DMS53 treated with DMSO at 0.1 percent for 48 hours (cell line): ENCODE measurements at regions not wholly inside any gene's neighbourhood (a gene's known extent, or its start where the extent isn't known, plus 50 kb on each side); places are given as distances from the start of the nearest gene placed in this dataset.
A peak's percentile ranks its signal among the peaks of the same experiment; 100 is the strongest.
"Not testable (repeated sequence)": the region's sequence is repeated elsewhere in the genome, so short reads cannot be mapped to it uniquely, and the experiment has no call there.

ENCODE experiments used
- DNase-seq: peaks from one replicate; lab custom pipeline; 2025; ENCODE audit not compliant: unreplicated experiment; lab: John Stamatoyannopoulos, UW

DNA sequence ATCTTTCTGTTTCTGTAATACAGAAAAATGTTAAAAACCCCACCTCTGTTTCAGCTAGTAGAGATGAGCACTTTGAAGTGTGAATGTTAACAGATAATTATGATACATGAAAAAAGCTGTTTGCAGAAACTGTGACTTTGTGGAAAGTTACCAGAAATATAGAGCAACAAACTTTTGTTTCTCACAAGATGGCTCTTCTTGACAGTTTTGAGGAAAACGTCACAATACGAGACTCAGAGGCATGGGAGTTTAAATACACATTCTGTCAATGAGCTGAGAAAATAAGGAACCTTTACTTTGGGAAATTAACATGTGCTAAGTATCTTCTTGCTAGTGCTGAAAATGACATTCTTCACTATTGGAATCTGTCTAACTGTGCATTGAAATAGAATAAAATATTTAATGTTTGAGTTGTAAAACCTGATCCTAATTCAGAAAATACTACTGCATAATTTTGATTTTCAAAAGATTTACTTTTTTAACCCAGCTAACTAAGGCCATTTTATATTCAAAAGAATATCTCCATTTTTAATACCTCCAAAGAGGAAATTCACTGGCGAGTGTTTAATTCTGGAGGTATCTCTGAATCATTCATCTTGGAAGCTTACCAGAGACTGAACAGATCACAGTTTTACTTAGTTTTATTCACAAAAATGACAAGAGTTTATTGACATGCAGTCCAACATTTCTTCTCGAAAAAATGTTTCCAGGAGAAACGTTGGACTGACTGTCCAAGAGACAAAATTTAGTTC is 308.9 kb upstream of the LRFN5 start:
- no peak for DNase-seq

DNA sequence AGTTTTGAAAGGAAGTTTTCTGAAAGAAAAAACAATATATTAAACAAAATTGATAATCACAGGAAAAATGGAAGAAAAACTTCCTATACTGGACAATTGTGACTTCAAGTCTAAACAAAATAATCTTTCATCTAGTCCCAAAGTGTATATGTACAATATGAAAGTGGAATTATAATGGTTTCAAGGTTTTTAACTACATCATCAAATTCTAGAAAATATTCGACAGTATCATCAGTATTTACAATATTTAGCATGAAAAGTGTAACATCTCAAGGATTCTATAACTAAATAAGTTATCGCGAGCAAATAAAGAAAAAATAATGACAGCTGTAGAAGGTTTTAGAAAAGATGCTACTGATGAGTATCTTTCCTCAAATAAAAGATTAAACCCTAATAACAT is 310.9 kb upstream of the LRFN5 start:
- DNase-seq: no peak

DNA sequence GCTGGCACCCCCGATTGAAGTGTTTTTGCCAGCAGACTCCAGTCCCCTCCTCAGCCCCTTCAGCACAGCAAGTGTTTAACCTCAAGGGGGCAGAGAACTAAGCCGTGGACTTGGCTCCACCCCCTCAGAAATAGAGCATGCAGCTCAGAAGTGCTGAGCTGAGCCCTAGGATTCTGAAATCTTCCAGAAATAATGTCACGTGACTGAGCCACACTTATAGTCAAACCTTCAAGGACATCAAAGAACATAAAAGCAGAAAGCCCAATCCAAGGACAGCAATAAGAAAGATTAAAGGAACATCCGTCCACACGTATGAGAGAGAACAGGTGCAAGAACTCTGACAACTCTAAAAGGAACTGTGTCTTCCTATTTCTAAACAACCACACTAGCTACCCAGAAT is 317.7 kb upstream of the LRFN5 start:
- no peak for DNase-seq

DNA sequence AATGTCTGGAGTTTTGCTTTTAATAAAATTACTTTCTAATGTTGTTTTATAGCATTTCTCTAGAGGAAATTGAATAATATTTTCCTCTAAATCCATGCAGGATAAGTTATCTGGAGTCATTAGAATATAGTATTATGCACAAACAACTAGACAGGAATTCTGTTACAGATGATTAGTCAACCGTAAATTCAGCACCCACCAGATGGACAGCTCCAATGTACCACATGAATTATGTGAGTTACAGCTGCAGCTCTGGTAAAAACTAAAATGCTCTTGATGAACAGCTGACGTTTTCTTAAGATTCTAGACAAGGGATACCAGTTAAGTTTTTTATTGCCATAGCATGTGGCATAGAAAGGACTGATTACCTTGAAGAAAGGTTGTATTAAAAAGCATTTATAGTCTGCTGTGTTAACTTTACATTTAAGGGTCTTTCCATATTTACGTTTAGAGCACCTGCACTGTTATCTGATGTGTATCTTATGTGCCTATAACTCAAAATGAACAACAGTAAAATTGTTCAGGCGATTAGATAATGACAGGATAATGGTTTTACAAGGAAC is 321.4 kb upstream of the LRFN5 start:
- DNase-seq: peak; percentile 21

DNA sequence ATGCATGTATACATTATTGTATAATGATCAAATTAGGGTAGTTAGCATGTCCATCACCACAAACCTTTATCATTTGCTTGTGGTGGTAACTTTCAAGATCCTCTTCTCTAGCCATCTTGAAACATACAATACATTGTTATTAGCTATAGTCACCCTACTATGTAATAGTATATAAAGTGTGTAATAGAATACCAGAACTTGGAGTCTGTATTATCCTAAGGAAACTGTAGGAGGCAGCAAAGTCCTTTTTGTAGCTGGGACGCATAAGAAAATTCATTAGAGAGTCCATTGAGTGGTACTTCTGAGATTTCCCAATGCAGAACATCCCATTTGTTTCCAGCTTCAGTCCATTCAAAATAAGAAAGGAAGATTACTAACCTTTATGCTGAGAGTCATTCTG is 325.9 kb upstream of the LRFN5 start:
- DNase-seq: no peak

DNA sequence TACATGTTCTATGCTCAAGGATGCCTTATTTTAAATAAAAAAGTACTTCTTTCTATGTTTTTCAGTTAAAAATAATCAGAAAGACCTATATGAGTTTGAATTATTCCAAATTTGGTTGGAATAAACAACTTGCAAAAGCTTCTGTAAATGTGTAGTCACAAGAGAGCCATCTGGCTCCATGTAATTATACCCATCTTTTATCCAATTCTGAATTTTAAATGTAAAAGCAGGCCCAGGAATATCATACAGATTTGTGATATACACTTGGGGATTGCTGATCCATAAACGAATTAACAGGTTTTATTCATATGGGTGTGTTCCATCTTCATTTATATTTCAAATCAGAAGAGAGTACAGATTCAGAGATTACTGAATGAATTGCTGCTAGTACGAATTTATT is 329.2 kb upstream of the LRFN5 start:
- DNase-seq: no peak

DNA sequence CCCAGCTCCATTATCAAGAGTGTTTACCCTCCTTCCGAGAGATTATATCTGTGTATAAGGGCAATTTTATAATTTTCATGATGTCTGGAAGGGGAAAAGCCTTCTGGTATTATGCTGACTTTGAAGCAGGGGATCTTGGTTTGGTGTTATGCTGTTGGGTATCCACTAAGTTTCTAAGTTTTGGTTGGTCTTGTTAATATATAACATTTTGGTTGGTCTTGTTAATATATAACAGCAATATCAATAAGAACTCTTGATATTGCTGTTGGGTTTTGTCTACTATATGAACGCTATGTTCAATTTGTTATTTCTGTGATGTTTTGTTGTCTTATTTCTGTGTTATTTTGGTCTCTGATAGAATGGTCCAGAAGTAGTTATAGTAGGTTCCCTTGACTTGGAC is 349.2 kb upstream of the LRFN5 start:
- DNase-seq: no peak

DNA sequence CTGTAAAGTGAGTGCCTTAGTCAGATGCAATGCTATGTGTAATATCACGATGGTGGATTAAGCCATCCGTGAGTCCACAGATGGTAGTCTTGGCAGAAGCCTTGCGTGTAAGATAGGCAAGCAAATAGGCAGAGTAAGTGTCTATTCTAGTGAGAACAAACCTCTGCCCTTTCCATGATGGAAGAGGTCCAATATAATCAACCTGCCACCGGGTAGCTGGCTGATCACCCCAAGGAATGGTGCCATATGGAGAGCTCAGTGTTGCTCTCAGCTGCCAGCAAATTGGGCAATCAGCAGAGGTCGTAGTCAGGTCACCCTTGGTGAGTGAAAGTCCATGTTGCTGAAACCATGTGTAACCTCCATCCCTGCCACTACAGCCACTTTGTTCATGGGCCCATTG is 371.2 kb upstream of the LRFN5 start:
- DNase-seq: no peak

DNA sequence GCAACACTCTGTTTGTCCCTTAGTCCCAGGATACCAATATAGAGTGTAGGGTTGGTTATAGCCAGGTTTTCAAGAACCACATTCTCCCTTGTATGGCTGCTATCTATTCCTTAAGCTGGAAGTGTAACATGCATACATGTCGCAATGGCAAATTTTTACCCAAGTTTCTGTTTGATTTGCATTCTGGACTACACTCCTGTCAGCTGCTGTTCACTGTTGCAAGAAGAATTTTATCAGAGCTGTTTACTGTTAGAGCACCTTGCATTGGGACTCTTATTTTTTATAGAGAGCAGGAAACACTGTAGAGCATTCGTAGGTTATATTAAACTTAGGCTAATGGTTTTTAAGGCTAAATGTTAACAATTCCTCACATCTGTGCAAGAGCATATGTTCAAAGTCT is 376.0 kb upstream of the LRFN5 start:
- DNase-seq: no peak

DNA sequence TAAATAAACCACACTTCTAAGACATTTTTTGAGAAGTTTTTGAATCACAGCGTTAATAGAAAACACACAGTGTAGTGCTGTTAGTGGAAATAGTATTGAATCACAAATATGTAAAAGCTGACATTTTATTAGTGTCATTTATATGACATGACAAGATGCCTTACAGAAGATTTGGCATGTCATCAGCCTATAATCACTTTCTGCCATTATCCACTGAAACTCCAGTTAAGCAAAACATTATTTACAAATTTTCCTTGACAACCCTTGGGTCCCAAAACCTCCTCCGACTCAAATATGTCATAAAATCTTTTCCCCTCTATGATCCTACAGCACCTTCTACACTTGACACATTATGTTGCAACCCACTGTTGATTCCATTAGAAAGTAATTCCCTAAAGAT is 376.9 kb upstream of the LRFN5 start:
- no peak for DNase-seq

DNA sequence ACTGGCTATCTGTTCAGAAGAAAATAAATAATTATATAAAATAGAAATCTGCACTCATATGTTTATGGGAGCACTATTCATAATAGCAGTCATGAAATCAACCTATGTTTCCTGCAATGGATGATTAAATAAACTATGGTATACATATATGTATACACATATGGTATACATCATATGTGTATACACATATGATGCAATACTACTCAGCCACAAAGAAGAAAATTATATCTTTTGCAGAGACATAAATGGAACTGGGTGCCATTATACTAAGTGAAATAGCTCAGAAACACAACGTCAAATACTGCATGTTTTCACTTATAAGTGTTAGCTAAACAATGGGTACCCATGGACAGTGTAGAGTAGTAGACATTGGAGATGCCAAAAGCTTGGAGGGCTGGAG is 381.2 kb upstream of the LRFN5 start:
- DNase-seq: no peak

DNA sequence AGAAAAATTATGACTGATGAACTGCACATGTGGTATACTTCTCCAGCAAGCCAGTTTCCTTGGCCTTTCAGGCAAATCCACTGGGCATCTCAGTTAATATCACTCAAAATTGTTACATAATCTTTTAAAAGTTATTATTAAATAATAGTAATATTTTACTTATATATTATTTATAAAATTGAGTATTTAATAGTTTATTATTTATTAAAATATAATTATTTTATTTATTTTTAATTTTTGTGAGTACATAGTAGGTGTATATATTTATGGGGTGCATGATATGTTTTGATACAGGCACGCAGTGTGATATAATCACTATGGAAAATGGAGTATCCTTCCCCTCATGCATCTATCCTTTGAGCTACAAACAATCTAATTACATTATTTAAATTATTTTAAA is 384.1 kb upstream of the LRFN5 start:
- DNase-seq: no peak

DNA sequence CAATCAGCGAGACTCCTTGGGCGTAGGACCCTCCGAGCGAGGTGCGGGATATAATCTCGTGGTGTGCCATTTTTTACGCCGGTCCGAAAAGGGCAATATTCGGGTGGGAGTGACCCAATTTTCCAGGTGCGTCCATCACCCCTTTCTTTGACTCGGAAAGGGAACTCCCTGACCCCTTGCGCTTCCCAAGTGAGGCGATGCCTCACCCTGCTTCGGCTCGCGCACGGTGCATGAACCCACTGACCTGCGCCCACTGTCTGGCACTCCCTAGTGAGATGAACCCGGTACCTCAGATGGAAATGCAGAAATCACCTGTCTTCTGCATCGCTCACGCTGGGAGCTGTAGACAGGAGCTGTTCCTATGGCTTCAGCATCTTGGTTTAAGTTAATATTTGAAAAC is 391.7 kb upstream of the LRFN5 start:
- not testable (repeated sequence) for DNase-seq

DNA sequence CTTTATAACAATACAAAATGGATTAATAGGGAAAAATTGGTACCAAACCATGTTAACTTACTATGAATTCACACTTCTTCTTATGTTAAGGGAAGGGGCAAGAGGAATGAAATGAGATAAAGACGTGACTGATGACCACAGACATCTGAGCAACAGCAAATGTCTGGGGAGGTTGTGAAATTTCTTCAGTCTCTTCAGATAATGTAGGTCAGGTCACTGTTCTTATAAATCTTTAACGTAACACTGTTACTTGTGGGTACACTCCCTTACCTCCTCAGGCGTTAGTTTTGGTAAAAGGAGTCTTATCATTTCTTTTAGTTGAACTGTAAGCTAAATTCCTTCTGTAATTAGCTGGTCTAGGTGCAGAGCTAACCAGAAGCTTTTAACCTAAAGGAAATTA is 405.0 kb upstream of the LRFN5 start:
- DNase-seq: no peak

DNA sequence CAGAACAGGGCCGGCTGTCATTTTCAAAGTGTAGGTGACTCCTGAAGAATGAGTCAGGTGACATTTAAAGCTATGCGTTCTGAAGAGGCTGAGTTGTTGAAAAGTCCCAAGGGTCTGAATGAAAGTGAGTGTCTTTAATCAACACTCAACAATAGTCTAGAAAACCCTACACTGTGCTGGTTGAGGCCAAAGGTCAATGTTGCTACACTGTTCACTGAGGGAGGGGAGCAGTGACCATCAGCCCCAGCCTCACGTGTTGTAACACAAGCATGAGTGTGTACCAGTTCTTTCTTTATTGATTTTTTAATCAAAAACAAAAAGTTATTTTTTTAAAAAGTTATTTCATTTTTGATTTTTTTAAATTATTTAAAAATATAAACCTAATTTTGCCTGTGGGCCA is 418.8 kb upstream of the LRFN5 start:
- no peak for DNase-seq

DNA sequence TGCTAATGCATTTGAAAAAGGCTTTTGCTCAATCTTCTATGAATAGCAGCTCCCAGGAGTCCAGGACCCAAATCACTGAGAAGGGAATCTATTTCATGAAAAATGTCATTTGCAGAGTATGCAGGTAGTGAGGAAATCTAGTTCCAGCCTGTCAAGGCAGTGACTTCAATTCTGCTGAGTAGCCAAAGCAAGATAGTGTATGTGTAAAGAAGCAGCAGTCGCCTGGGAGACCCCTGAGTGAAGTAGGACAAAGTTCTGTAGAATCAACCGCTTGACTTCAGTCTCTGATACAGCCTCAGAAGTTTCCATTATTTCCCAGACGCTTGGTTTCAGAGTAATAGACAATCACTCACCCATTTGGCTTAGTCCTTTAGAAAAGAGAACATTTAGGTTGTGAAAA is 435.6 kb upstream of the LRFN5 start:
- no peak for DNase-seq

DNA sequence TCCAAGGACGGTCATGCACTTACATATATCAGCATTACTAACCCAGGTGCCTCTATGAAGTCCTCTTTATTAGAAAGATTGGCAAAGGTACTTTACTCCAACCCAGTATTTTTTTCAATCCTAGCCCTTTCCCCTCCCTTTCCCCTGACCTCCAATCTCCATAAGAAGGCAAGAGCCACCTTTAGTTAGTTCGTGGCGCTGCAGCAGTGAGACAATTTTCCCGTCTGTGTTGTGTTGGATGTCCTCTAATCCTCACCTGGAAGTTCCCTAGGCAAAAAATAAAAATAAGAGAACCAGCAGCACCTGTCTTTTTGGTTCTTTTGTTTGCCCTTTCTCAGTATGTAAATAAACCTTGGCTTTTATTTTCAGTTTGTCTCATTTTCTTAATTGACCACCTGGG is 439.6 kb upstream of the LRFN5 start:
- peak; percentile 21 for DNase-seq

DNA sequence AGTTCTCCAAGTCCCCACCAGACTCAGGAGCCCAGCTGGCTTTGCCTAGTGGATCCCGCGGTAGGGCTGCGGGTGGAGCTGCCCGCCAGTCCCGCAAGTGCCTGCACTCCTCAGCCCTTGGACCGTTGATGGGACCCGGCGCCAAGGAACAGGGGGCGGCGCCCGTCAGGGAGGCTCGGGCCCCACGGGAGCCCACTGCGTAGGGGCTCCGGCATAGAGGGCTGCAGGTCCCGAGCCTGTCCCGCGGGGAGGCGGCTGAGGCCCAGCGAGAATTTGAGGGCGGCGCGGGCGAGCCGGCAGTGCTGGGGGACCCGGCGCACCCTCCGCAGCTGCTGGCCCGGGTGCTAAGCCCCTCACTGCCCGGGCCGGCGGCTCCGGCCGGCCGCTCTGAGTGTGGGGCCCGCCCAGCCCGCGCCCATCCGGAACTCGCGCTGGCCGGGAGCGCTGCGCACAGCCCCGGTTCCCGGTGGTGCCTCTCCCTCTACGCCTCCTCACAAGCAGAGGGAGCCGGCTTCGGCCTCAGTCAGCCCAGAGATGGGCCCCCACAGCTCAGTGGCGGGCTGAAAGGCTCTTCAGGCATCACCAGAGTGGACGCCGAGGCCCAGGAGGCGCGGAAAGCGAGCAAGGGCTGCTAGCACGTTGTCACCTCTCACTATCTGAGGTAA is 452.4 kb upstream of the LRFN5 start:
- DNase-seq: no peak

DNA sequence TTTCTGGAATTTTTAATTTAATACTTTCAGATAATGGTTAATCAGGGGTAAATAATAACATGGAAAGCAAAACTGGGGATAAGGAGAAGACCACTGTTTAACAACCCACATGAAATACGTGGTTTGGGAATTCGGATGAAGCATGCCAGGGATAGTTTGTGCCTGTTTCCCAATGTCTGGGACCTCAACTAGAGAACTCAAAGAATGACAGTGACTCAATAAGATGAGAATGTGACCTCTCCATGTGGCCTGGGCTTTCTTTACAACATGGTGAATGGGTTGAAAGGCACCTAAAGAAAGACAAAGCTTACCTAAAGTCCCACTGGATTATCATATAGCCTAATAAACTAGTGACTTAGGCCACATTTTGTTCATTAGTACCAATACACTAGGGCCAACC is 460.3 kb upstream of the LRFN5 start:
- no peak for DNase-seq

DNA sequence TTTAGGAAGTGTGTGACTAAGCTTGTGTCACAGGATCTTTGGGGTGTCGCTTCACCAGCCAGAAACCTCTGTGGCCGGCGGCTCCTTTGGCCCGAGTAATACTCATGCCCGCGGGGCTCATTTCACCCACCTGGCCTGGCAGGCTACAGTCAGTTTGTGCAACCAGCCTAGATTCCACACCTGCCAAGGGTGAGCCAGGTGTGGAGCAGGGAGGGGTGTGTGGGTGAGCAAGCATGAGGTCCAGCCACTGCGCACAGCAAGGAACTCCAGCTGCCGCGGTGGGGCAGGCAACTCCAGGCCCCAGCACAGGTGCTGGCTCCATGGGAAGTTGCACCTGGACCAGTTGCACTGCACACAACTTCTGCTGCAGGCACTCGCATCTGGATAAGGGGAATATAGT is 462.3 kb upstream of the LRFN5 start:
- DNase-seq: no peak

DNA sequence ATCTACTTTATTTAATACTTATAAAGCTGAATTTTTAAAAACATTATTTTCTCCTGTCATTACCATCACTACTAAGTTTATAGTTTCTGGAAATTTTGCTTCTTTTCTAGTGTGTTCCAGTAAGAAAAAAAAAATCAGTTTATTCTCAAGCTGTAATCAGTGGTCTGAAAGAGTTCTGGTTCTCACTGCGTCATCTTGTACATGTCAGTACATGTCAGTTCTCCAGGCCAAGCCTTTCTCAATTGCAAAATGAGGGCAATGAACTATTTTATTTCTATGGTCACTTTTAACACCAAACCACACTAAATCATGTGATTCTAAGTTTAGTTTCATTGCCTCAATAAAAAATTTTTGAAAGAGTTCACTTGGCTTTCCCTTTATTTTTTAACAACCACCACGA is 468.9 kb upstream of the LRFN5 start:
- no peak for DNase-seq

DNA sequence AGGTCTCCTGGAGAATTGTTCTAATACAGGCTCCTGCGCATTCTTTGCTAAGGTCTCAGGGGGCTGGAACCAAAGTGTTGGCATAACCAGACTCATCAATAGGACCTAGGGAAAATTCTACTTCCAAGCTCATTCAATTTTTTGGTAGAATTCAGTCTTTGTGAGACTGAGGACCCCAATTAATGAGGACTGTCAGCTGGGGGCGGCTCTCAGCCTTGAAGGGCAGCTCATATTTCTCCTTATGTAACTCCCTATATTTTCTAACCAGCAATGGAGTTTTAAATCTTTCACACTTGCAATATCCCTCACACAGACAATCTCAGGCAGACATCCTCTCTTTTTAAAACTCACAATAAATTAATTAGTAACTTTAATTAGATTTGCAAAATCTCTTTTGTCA is 476.4 kb upstream of the LRFN5 start:
- no peak for DNase-seq

DNA sequence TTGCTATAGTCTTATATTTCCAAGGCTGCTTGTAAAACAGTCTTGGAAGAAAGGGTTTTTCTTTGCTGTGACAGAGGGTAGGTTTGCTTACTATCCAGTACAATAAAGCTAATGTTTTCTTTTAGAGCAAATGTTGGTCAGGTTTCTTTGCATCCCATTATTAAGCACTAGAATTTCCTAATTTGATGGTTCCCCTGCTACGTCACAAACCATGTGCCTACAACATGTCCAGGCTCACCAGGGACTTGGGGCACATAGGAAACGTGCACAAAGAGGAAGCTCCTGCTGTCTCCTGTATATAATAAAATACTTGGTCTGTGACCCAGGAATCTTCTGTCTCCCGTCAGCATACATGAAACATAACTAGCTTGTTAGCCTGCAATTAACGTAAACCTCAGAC is 486.3 kb upstream of the LRFN5 start:
- no peak for DNase-seq
